RKO (cell line): ENCODE measurements at regions not wholly inside any gene's neighbourhood (a gene's known extent, or its start where the extent isn't known, plus 50 kb on each side); places are given as distances from the start of the nearest gene placed in this dataset.
"Not testable (repeated sequence)": the region's sequence is repeated elsewhere in the genome, so short reads cannot be mapped to it uniquely, and the experiment has no call there.

Experiments
- DNase-seq: peaks from one replicate; pipeline ENCODE4 v3.0.0-alpha.2; 2016; ENCODE audit warnings: low spot score

DNA sequence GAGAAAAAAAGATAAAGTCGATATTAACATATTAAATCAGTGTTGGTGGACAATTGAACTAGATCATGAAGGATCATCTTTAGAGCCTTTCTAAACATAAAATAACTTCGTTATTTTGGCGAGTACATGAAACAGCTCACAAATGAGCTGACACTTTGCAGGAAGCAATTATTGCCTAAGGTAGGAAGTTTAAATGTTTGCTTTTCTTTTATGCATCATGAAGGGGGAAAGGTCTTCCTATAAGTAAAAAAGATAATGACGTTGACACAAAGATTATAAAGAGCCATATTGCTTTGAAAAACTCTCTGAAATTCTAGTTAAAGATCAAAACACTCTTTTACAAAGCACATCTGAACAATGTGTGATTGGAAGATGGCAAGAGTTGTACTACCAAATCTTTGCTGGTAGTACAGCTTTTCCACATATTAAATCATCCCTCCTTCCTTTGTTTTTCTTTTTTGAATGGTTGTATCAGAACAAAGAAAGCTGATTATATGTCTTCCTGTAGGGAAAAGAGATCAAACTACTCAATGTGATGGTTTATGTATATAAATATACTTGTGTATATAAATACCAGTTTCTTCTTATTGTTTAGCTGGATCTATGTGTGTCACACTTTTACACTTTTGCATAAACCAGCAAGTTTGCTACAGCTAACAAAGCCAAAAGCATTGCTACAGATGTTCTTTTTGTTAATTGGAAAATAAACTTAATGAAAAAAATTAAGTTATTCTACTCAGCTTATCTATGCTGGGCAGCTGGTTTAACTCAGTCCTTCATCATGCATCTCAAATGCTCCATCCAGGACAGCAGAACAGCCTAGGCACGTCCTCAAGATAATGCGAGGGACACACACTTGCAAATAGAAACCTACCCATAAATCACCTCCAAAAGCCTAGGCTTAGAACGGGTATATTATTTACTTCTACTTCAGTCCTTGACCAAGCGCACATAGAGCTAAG, 850.8 kb upstream of the ROBO1 start:
- DNase-seq: no peak

DNA sequence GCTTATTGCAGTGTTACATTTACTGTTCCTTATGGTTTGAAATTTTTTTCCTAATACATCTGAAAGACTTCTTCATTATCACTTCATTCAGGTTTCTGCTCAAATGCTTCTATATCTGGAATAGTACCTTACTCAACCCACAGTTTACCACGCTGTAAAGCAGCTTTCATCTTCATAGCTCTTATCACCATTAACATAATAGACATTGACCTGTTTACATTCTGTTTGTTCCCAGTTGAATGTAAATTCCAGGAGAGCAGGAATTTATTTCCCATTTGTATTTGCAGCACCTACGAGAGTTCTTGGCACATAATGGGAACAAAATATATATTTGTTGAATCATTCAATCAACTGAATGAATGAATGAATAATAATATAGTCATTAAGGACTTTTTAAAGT, 844.6 kb upstream of the ROBO1 start:
- no peak for DNase-seq

DNA sequence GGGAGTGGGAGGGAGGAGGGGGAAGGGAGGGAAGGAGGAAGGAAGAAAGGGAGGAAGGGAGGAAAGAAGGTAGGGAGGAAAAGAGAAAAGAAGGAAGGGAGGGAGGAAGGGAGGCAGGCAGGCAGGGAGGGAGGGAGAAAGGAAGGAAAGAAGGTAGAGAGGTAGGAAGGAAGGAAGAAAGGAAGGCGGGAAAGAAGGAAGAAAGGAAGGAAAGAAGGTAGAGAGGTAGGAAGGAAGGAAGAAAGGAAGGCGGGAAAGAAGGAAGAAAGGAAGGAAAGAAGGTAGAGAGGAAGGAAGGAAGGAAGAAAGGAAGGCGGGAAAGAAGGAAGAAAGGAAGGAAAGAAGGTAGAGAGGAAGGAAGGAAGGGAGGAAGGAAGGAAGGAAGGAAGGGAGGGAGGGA, 840.3 kb upstream of the ROBO1 start:
- not testable (repeated sequence) for DNase-seq

DNA sequence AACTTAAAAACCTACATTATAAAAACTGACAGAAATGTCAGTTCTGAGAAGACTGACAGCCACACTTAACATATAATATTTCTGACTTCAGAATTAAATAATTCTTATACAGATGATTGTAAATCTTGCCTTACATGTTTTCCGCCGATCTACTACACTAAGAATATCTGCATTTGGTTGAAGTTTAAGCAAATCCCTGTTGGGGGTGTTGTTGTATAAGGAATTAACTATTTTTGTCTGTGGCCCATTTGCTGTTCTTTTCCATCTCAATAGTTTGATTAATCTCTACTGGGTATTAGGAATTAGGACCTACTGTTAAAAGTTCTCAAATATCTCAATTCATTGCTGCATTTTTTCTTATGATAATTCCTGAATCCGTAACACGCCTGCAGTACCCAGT, 838.3 kb upstream of the ROBO1 start:
- DNase-seq: peak; percentile 5

DNA sequence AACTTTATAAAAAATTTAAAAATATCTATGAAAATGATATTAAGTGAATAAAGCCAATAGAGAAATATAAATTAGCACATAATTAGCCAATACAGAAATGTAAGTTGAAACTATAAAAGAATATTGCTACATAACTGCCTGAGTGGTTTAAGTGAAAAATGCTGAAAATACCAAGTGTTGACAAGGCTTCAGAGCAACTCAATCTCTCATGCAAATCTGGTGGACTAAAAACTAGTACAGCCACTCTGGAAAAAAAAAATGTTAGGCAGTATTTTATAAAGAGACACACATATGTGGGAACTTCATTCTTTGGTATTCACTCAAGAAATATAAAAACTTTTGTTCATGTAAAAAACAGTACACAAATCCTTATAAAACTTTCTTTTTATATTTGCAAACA, 833.7 kb upstream of the ROBO1 start:
- no peak for DNase-seq

DNA sequence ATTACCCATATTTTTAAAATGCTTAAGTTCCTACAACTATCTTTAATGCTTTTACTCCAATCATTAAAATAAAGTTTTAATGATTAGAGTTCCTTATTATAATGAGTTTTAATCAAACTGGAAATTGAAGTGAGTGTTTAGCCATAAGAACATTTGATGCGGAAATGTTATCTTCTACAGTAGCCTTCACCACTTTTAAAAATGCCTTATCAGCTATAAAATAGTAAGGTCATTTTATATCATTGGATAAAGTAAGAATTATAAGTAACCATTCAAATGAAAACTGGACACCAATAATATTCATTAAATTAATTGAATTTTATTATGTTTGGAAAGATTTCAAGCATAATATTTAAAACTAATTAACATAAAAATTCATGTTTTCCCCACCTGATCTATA, 825.0 kb upstream of the ROBO1 start:
- DNase-seq: no peak

DNA sequence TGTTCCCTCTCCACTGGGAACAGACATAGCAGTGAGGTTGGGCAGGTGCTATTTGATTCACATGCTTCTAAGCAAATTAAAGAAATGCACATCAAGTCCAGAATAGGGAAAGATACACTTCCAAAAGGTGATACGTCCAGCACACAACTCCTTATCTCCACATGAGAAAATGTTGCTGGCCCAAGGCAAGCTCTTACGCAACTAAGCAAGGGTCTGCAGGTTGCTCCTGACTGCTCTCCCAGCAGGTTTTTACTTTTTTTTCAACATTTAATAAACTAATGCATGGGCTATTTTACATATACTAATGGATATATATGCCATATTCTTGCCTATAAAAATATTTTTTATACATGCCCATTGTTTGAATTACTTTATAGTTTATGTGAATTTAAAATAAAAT, 818.5 kb upstream of the ROBO1 start:
- no peak for DNase-seq

DNA sequence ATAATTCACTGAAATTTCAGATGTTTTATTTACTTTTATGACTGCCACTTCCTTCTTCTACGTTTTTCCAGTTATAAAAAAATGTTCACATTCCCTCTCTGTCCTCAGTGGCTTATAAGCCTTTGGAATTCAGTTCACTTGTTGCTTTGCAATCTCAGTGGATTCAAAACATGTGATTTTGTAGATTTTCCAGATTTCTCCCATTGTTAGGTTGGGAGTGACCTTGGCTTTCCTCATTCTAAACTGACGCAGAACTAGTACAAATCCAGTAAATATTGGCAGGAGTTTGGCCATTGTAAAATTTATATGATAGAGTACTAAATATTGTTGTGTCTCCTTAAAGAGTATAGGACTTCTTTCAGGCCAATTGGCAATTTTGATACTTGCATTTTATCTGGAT, 812.3 kb upstream of the ROBO1 start:
- DNase-seq: no peak

DNA sequence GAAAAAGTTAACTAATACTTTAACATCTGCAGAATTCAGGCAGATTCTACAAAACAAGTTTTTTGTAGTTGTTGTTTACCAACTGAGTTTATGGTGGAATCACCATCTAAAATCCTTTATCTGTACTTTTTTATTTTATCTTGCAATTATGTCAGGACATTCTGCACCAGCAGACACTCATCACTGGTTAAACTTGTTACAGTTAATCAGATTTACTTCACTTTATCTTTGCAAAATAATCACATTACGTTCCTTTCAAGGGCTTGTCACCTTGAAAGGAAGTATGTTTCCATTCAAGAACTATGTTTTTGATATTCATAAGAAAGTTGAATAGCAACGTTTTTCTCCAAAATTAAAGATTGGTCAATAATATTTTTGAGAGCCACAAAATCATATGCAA, 796.6 kb upstream of the ROBO1 start:
- DNase-seq: no peak

GRCh38 chr3:80559701-80560100, 791.9 kb upstream of the ROBO1 start:
- DNase-seq: no peak

- DNase-seq: no peak
Measured at GRCh38 chr3:80556763-80557162, 789.0 kb upstream of the ROBO1 start.

DNA sequence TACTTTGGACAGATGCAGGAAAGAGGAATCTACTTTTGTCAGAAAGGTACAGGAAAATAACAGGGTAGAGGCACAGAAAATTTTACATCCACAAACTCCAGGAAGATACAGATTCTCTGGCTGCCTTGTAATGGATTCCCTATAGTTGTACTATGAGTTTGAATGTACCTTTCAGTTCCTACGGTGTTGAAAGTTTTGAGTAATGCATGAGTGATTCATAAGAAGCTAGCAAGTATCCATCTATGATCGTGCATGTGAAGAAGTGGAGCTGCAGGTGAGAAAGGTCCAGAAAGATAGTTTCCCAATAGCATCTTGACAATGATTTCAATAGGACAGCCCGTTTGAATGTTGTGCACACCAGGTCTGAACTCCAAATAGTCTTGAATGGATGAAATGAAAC, 786.5 kb upstream of the ROBO1 start:
- DNase-seq: no peak

DNA sequence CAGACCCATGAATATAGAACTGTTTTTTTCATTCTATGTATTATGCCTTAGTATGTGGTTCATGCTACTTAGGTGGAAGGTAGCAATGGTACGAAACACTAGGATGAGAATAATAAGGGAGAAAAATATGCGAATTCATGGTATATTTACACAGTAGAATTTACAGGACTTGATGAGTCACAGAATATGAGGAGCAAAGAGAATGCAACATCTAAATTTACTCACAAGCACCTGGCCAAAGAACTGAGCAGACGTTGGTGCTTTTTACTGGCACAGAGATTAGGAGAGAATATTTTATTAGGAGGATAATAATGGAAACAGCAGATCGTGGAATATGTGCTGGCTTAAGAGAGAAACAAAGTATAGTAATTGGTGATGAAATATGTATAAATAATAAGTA, 785.4 kb upstream of the ROBO1 start:
- no peak for DNase-seq

GRCh38 chr3:80550174-80550573, 782.4 kb upstream of the ROBO1 start:
- no peak for DNase-seq

DNA sequence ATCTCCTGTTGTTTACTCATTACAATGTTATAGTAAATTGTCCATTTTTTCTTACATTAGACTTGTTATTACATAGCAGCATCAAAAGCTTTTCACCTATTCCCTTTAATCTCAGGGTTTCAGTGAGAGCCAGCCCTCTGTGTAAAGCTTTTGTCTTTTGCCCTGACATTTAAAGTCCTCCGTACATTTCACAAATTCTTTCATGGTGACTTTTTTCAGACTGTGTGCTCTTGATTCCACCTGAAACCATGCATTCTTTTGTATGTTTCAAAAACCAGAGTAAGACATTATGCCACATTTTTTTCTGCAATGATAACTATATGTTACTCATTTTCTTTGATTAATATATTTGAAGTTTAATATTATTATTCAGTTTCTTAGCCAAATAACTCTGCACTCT, 781.4 kb upstream of the ROBO1 start:
- DNase-seq: no peak

DNA sequence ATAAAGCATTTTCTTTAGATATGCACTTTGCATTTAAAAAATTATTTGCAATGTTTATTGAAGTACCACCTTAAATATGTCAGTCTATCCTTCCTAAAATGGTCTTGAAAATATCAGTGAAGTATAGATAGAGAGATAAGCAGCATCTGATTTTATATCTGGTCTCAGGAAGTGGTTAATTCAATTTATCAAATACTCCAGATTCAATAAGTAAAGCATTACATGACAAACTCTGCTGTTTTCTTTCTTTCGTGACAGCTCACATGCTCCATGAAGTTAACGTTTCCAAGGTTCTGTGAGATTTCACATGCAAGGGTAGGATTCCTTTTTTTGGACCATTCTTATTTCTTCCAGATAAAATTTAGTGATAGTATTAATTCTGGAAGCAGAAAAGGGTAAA, 775.4 kb upstream of the ROBO1 start:
- DNase-seq: no peak

DNA sequence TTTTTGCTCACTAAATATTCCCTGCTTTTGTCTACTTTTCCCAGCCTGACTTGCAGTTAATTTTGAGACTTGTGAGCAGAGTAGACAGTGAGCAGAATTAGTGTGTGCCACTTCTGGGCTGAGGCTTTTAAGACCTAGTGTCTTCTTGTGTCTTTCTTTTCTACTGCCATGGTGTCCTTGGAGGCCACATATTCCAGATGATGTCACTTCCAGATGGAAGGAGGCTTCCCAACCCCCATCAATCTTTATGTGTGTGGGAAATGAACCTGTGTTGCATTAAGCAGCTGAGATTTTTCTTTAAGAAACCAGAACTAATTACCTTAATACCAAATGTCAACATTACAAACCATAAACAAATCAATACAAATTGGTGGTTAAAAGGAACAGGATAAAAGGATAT, 774.7 kb upstream of the ROBO1 start:
- DNase-seq: no peak

- no peak for DNase-seq
Measured at GRCh38 chr3:80537680-80538079, 769.9 kb upstream of the ROBO1 start.

GRCh38 chr3:80535286-80535685, 767.5 kb upstream of the ROBO1 start:
- no peak for DNase-seq

- DNase-seq: peak; percentile 4
Measured at GRCh38 chr3:80533553-80533952, 765.8 kb upstream of the ROBO1 start.

DNA sequence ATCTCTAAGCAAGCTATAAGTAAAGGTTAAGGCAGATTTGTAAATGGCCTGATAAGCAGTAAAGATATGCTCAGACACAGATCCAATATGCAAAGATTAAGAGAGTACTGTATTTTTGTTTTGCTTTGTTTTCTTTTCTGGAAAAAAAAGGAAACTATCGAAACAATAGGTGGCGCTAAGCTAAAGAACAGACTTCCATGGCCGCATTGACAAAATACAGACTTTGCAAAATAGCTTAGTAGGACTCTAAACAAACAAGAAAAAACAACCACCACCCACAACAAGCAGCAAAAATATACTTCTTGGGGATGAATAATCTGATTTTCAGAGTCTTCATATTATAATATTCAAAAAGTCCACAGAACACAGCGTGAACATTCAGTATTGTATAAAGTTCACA, 758.4 kb upstream of the ROBO1 start:
- DNase-seq: no peak

GRCh38 chr3:80521081-80521480, 753.3 kb upstream of the ROBO1 start:
- DNase-seq: no peak

GRCh38 chr3:80519436-80519835, 751.6 kb upstream of the ROBO1 start:
- no peak for DNase-seq

GRCh38 chr3:80496452-80496851, 728.7 kb upstream of the ROBO1 start:
- DNase-seq: no peak
